Stimulated activated CD8-positive, alpha-beta memory T cell treated with anti-CD3 and anti-CD28 coated beads, Interleukin-15, amount 100 ng/mL, for 1 hour (primary cell): ENCODE measurements at regions not wholly inside any gene's neighbourhood (a gene's known extent, or its start where the extent isn't known, plus 50 kb on each side); places are given as distances from the start of the nearest gene placed in this dataset.
"Not testable (repeated sequence)": the region's sequence is repeated elsewhere in the genome, so short reads cannot be mapped to it uniquely, and the experiment has no call there.

Experiments
- DNase-seq: peaks from one replicate; pipeline ENCODE4 v3.0.0-alpha.2; 2020; ENCODE audit warnings: low read depth

DNA sequence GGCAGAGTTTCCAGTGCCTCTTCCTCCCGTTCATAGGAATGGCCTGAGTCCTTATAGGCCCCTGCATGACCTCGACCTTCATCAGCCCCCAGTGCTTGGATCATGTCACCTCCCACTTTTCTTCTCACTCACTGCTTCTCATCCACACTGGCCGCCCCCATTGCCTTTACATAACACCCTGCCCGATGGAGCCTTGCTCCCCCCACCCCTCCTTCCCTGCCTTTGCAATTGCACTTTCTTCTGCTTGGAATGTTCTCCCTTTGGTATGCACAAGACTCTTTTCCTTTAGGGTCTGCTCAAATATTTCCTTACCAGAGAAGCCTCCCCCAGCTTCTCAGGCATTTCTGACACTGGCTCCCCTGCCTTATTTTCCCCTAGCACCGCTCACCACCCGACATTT, 125.2 kb upstream of the KCNJ6 start:
- no peak for DNase-seq

DNA sequence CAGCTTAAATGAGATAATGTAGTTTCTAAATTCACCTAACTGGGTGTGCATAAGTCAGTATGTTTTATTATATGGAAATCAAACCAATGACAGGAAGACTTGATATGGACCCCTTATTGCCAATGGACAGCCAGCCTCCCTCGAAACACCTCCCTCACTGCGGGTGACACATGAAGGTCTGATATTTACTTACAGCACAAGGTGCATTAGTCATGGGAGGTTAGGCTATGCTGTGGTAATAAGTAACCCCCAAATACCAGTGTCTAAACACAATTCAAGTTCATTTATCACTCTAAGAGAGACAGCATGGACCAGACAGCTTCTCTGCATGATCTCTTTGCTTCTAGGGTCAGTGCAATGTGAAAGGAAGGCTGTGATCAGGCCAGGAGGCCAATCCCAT, 126.0 kb upstream of the KCNJ6 start:
- DNase-seq = no peak

DNA sequence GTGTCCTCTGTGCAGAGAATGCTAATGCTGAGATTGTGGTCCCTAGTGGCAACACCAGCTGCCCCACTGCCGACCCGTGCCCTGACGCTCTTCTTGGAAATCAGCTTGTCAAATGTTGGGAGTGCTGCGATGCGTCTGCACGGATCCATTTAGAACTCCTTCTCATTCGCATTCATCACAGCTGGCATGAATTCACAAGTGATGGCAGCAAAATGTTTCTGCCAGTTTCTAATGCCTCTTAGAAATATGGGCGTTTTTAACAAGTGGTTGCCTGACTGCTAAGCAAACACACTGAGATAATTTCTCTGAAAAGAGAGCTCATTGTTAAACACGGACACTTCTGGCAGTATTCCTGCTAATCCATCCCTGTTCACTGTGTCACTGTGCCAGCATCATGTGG, 131.9 kb upstream of the KCNJ6 start:
- DNase-seq = no peak

DNA sequence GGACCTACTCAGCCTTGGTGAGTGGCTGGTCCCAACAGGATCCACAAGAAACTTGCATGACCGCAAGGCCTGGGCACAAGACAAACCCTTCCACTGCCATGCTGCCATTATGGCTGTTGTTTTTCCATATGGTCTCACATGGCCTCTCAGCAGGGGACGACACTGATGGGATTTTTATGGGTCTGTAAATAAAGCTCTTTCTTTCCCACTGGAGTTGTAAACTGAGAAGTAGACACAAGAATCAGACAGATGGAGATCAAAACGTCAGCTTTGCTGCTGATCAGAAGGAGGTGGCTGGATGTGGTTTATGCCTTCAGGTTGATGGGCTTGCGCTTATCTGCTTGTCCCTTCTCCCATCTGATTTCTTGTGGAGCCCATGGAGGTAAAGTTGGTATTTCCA, 138.1 kb upstream of the KCNJ6 start:
- no peak for DNase-seq

DNA sequence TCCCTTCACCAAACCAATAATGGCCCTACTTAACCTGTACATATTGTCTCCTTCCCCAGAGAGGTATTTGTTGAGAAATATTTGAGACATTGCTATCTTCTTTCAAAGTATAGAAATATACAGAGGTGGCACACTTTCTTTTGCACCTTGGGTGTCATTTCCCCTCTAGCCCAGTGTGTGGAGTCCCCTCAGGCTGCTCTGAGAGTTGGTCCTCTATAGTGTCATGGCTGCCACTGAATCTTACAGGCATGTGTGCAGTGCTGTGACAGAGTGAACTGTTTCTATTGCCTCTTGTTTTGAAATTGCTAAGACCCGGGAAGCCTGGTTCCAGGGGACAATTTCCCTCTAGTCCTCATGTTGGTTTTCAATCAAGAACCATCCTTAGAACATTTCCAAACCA, 140.2 kb upstream of the KCNJ6 start:
- DNase-seq = no peak

DNA sequence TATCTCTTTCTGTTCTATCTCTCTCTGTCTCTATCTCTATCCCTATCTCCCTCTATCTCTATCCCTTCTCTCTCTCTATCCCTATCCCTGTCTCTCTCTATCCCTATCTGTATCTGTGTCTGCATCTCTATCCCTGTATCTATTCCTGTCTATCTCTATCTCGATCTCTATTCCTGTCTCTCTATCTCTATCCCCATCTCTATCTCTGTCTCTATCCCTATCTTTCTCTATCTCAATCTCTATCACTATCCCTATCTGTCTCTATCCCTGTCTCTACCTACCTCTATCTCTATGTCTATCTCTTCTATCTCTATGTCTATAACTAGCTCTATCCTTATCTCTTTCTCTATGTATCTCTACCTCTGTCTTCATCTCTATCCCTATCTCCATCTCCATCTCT, 141.4 kb upstream of the KCNJ6 start:
- DNase-seq = no peak

DNA sequence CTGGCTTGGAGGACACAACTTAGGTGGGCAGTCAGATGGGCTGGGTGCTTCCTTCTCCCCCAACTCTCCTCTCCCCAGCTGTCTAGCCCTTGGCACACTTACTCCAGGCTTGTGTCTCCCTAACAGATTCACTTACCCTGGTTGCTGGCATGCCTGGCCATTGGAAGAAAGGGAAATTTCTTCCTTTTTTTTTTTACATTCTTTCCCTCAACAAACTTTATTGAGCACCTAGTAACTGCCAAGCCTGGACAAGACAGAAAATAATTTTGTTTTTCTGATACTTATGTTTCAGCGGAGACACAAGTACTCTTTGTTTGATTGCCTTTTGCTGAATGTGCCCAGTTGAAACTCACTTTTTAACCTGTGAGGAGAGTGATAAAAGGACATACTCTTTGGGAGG, 144.3 kb upstream of the KCNJ6 start:
- DNase-seq = no peak

DNA sequence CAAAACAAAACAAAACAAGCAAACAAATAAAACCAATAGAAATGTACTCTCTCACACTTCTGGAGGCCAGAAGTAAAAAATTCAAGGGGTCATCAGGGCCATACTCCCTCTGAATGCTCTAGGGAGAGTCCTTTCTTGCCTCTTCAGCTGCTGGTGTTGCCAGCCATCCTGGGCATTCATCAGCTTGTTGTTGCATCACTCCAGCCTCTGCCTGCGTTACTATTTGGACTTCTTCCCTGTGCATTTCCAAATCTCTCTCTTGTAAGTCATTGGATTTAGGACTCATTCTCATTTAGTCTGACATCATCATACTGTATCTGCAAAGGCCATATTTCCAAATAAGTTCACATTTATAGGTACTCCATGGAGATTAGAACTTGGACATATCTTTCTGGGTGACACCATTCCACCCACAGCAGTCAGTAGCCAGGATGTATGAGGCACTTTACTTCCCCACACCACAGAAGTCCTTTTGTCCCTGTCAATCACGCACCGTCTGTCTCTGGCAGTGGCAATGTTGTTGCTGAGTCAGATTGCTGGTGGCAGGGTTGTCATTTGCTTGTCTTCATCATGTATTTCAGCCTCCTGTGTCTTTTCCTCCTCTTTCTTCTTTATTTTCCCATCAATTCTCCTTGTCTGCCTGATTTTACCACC, 151.0 kb upstream of the KCNJ6 start:
- no peak for DNase-seq

DNA sequence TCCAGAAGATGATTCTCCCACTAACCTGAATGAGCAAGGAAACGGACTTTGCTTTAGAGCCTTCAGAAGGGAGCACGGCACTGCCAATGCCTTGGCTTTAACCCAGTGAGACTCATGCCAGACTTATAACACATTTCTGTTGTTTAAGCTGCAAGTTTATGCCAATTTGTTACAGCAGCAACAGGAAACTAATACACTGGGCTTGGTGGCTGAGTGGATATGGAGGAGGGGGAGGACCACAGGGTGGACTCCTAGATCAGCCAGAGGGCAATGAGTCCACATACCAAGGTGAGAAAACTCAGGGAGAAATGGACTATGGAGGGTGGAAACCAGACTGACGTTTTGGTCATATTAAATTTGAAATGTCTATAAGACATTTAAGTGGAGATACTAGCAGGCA, 156.2 kb upstream of the KCNJ6 start:
- no peak for DNase-seq

DNA sequence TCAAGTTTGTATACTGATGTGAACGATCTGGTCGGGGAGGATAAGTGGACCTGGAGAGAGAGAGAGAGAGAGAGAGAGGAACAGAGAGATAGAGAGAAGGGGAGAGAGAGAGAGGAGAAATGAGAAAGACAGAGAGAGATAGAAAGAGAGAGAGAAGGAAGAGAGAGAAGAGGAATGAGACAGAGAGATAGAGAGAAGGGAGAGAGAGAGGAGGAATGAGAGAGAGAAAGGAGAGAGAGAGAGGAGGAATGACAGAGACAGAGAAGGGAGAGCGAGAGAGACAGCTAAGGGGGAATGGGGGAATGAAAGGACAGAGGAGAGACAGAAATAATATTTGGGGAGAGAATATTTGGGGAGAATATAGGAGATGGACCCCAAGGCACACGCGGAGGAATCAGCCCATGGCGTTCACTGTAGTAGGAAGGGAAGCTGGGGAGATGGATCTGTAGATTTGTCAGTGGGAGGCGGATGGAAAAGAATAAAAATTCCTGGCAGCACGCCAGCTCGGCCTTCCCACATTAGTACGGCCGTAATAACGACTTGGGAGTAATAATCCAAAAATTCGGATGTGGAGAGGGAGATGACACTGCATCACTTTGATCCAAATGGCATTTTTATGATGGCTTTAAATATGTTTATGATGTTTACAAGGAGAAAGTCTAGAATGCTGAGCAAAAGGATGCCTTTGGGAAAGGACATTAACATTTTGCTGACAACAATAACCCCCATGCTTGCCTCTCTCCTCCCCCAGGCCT, 159.8 kb upstream of the KCNJ6 start:
- DNase-seq = no peak

DNA sequence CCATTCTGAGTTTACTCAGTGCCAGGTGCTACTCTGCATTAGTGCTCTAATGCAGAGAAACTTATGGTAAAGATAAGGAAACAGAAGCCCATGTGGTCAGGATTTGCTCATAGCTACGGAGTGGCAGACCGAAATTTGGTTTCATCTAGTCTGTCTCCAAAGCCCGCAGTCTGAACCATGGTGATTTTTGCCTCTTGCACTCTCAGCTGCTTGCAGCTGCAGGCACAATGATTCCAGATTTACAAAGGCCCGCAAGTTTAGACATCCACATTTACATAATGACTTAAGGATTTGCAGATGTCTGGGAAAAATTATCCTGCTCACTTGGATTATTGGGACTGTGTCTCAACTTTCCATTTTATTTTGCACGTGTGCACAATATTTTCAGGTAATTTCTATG, 161.3 kb upstream of the KCNJ6 start:
- DNase-seq = no peak

DNA sequence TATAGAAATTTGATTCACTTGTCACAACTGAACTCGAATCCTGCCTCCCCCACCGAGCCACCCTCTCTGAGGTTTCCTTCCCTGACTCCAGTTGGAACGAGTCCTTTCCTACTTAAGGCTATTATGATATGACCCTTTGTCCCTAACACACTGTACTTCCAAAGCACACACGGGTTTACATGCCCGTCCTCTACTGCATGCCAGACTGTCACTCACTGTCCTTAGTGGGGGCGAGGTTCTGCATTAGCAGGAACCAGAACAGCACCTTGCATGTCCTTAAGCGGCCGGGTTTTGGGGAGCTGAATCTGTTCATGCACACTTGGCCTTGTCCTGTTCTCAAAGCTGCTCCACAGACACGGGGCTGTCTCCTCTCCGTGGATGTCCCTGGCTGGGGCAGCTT, 164.6 kb upstream of the KCNJ6 start:
- DNase-seq = no peak

DNA sequence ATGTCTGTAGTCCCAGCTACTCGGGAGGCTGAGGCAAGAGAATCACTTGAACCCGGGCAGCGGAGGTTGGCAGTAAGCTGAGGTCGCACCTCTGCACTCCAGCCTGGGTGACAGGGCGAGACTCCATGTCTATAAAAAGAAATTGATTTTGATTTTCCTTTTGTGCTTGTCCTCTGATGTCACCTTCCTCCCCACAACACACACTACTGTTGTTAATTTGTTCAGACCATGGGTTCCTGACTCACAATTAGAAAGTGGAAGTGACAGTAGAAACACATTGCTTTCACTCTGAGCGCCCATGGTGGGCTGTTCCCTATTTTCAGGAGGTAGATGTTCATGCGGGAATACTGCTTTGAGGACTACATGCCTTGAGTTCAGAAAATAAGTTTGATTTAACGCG, 165.5 kb upstream of the KCNJ6 start:
- DNase-seq = no peak

DNA sequence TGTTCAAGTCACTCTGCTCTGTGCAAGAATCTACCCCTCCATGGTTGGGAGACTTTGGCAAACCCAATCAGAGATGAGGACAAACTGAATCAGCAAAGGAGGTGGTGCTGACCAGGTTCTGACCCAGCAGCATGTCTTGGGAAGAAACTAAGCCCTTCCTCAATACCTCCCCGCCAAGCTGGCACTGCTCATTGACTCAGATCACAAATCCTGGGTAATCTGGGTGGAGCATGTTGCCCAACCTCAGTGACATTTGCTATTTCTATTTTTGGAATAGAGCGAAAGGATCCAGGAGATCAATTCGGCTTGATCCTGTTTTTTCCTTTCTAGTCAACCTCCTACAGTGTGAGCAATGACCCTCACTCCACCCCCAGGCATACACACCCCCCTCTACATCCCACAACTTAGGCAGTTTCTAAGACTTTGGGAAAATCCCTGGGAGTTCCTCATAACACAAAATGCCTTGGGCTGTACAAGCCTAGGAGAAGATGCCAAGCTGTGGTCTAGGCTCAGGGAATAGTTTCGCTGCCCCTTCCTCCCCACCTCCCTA, 166.8 kb upstream of the KCNJ6 start:
- DNase-seq = no peak

DNA sequence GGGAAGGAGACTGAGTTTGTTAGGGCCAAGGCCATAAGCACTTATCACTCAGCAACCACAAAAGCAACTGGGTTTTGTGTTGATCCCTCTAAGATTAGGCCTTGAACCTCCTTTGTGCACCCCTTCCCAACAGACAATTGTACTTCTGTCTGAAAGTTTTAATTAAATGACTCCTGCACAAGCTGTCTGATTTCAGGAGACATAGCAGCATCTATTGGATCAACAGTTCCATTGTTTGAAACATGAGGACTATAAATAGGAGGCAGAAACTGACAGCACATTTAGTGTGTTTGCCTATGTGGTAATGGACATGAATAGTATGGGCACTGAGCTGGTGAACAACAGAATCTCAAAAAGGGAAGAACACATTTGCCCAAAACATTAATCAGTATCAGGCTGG, 167.3 kb upstream of the KCNJ6 start:
- DNase-seq = no peak

DNA sequence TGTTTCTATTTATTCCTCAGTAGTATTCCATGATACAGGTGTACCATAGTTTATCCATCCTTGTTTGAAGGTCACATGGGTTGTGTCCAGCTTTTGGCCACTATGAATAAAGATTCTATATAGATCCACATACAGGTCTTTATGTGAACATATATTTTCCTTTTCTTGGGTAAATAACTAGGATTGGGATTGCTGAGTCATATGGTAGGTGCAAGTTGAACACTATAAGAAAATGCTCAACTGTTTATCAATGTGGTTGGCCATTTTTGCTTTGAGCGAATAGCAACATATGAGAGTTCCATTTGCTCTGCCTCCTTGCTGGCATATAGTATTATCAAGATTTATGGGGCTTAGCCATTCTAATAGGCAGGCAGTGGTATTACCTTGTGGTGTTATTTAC, 170.2 kb upstream of the KCNJ15 start:
- DNase-seq = no peak

DNA sequence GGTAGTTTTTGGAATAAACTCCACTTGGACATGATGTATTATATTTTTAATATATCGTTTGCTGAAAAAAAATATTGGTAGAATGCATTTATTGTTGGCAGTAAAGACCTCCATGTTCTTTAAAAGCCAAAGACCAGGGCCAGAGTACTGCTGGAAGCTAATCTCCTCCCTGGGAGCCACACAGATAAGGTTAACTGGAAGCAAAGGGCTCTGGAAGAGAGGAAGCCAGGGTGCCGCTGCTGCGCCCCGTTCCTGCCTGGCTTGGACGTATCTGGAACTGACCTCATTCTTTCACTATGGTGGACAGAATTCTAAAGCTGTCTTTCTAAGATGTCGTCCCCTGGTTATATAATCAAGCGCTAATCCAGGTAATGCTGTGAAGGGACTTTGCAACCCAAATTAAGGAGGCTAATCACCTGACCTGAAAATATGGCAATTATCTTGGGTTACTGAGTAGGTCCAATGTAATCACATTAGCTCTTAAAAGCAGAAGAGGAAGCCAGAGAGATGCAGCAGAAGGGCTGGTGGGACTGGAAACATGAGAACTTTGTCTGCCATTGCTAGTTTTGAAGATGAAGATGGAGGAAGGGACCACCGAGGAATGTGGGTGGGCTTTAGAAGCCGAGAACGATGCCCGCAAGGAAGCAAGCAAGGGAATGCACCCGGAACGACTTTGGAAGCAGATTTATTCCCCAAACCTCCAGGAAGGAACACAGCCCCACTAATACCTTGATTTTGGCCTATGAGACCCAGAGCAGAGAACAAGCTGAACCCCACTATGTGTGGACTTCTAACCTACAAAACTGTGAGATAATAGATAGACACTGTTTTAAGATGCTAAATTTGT, 167.7 kb upstream of the KCNJ15 start:
- no peak for DNase-seq

DNA sequence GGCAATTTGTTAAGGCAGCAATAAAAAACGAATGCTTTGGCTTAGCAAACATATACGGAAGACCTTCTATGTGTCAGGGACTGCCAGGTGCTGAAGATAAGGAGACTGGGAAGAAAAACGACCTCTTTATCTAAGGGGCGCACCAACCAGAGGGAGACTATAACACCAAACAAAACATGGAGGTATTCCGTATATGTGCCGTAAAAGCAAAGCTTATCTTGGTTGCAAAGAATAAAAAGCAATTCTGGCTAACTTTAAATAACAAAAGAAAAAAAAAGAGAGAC, 167.1 kb upstream of the KCNJ15 start:
- DNase-seq = no peak

DNA sequence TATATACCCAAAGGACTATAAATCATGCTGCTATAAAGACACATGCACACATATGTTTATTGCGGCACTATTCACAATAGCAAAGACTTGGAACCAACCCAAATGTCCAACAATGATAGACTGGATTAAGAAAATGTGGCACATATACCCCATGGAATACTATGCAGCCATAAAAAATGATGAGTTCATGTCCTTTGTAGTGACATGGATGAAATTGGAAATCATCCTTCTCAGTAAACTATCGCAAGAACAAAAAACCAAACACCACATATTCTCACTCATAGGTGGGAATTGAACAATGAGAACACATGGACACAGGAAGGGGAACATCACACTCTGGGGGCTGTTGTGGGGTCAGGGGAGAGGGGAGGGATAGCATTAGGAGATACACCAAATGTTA, 165.7 kb upstream of the KCNJ15 start:
- DNase-seq = not testable (repeated sequence)

DNA sequence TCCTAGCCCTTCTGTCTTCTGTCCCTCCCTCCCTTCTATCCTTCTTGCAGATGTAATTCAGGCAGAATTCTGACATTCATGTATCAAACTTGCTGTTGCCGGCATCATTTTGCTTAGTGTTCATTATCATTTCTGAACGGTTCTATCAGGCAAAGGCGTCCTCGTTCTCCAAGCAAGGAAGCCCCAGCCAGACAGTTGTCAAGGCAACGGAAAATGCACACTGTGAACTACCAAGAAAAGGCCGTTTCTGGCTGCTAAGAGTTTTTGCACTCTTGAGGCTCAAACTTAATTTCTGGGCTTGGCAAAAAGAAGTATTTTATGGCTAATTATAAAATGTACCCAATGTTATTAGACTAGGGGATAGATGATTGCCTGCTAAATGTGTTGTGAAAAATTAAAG, 164.7 kb upstream of the KCNJ15 start:
- DNase-seq = no peak

DNA sequence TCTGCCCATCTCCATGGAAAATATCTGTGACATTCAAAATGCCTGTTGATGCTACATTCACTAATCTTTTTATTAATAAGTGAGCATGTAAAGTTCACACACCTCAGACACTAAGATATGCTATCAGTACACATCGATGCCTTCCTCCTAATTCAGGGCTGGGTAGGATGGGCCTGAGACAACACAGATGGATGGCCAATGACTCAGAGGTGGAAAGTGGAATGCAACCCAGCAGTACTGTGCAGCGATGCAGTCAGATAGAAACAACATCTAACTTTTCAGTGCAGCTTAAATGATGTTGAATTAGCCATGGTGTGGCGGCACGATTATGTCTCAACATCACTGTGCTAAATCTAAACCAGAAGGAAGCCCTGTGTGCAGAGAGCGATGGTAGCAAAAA, 161.6 kb upstream of the KCNJ15 start:
- DNase-seq = no peak

DNA sequence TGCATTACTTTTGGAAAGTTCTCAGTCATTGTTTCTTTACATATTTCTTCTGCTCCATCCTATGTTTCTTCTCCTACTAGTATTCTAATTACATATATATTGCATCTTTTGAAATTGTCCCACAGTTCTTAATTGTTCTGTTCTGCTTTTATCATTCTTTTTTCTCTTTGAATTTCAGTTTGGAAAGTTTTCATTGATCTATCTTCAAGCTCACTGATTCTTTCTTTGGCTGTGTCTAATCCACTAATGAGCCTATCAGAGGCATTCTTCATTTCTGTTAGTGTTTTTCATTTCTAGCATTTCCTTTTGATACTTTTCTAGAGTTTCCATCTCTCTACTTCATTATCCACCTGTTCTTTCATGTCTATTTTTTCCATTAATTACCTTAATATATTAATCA, 159.0 kb upstream of the KCNJ15 start:
- no peak for DNase-seq

DNA sequence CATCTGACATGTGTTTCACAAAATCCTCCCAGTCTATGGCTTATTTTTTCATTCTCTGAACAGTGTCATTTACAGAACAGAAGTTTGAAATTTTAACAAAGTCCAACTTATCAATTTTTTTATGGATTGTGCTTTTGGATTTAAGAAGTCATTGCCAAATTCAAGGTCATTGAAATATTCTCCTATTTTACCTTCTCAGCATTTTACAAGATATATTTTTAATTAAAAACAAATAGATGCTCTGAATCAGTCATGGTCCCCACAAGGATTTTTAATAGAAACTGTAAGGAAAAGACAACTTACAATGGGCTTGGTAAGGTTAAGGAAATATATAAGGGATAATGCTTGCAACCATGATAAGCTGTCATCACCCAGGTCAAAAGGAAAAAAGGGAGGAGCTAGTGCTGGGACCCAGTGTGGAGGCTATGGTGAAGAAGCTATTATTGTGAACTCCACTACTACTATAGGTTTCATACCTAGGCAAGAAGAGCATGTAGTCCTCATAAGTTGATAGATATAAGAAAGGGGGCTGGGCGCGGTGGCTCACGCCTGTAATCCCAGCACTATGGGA, 144.5 kb upstream of the KCNJ15 start:
- no peak for DNase-seq
